ENCODE measurements at regions not wholly inside any gene's neighbourhood (a gene's known extent, or its start where the extent isn't known, plus 50 kb on each side); places are given as distances from the start of the nearest gene placed in this dataset.
"Not testable (repeated sequence)": the region's sequence is repeated elsewhere in the genome, so short reads cannot be mapped to it uniquely, and the experiment has no call there.

DNA sequence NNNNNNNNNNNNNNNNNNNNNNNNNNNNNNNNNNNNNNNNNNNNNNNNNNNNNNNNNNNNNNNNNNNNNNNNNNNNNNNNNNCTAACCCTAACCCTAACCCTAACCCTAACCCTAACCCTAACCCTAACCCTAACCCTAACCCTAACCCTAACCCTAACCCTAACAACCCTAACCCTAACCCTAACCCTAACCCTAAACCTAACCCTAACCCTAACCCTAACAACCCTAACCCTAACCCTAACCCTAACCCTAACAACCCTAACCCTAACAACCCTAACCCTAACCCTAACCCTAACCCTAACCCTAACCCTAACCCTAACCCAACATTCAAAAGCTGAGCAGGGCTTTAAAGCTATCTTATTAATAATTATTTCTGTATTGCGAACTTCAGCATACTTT is 182.5 kb upstream of the FAM20C start:
- H3K9me3 ChIP-seq (ENCODE audit: low read length); DNase-seq; H3K9ac ChIP-seq (ENCODE audit: low read length); CTCF ChIA-PET; ATAC-seq; H3K36me3 ChIP-seq (ENCODE audit: low read depth, low read length); H3K27me3 ChIP-seq (ENCODE audit: low read length); H3K4me3 ChIP-seq (ENCODE audit: low read length); H3K9me2 ChIP-seq (replicated peaks; ENCODE audit: low read length); H2AFZ ChIP-seq (ENCODE audit: low read length); intact Hi-C loops (cut with micrococcal nuclease); H3K27ac ChIP-seq (ENCODE audit: low read length); H4K20me1 ChIP-seq (ENCODE audit: low read length); H3F3A ChIP-seq (ENCODE audit: low read length, unreplicated experiment); BruUV-seq (replicated peaks); POLR2A ChIA-PET (ENCODE audit: unreplicated experiment); H3K79me2 ChIP-seq (ENCODE audit: low read length); H3K4me2 ChIP-seq (ENCODE audit: low read length); H3K4me1 ChIP-seq (ENCODE audit: insufficient read depth, low read length): not testable (repeated sequence)

DNA sequence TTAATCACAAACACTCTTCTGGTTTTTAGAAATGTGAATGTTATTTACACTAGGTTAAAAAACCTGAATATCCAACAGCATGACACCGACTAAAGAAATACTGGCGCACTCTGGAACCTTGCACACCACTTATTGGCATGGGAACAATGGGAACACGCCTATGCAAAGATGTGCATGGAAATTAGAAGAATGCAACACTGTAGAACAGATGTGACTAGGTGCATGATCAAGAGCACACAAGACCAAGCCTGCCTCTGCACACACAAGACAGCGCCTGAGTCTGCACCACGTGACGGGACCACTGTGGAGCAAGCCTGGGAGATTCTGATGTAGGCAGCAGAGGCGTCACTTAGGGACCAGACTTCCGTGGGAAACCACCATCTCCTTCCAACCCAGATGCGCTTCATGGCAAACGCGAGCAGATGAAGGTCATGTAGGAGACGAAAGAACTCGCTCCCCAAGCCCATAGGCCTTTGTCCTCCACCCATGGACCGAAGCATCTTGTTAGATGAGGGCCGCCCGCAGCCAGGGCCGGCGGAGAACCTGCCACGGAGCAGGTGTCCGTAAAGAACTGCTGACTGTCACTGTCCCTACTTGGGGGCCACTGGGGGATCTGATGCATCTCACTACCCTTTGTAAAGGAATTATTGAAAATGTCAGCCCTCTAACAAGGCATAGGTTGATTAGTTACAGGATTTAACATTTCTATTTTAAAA is 159.6 kb upstream of the FAM20C start:
- ATAC-seq; H3K9me2 ChIP-seq (replicated peaks; ENCODE audit: low read length); H4K20me1 ChIP-seq (ENCODE audit: low read length); intact Hi-C loops (cut with micrococcal nuclease); H3K9ac ChIP-seq (ENCODE audit: low read length); H2AFZ ChIP-seq (ENCODE audit: low read length); H3F3A ChIP-seq (ENCODE audit: low read length, unreplicated experiment); H3K36me3 ChIP-seq (ENCODE audit: low read depth, low read length); H3K27me3 ChIP-seq (ENCODE audit: low read length); H3K9me3 ChIP-seq (ENCODE audit: low read length); H3K4me3 ChIP-seq (ENCODE audit: low read length); CTCF ChIA-PET; H3K79me2 ChIP-seq (ENCODE audit: low read length); H3K4me1 ChIP-seq (ENCODE audit: insufficient read depth, low read length); H3K4me2 ChIP-seq (ENCODE audit: low read length); BruUV-seq (replicated peaks); DNase-seq; POLR2A ChIA-PET (ENCODE audit: unreplicated experiment); H3K27ac ChIP-seq (ENCODE audit: low read length): not testable (repeated sequence)

DNA sequence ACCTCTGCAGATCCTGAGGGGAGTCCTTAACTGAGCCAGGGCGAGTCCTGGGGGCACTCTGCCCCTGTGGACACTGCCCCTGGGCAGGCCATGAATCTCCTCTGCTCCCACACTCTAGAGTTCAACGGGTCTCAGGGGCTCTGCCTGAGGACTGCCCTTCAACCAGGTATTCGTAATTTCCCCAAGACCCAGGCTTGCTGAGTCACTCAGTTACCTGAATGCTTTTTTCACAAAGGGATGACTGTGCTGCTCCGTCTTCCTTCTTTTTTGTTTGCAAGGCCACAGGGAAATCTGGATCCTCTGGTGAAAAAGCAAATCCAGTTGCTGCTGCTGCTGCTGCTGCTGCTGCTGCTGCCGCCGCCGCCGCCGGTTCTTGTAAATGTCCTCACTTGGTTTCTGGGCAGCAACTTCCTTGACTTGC is 157.2 kb upstream of the FAM20C start:
- BruUV-seq (replicated peaks); H3K27me3 ChIP-seq (ENCODE audit: low read length); H3K9me2 ChIP-seq (replicated peaks; ENCODE audit: low read length); POLR2A ChIA-PET (ENCODE audit: unreplicated experiment); H3K79me2 ChIP-seq (ENCODE audit: low read length); H3K4me3 ChIP-seq (ENCODE audit: low read length); H3K36me3 ChIP-seq (ENCODE audit: low read depth, low read length); ATAC-seq; H3K4me2 ChIP-seq (ENCODE audit: low read length); CTCF ChIA-PET; H3K9ac ChIP-seq (ENCODE audit: low read length); H4K20me1 ChIP-seq (ENCODE audit: low read length); H3K4me1 ChIP-seq (ENCODE audit: insufficient read depth, low read length); H3F3A ChIP-seq (ENCODE audit: low read length, unreplicated experiment); intact Hi-C loops (cut with micrococcal nuclease); H3K9me3 ChIP-seq (ENCODE audit: low read length): not testable (repeated sequence)
- Histone ChIP-seq H3K27ac (ENCODE audit: low read length) (peak overlapping the region; percentile 34; the same call in 1 of the 2 replicates), H2AFZ (ENCODE audit: low read length) (0 out of 2 replicates have a peak overlapping the region, but pooled peaks have one; percentile 45)
- peak; percentile 46 for DNase-seq

DNA sequence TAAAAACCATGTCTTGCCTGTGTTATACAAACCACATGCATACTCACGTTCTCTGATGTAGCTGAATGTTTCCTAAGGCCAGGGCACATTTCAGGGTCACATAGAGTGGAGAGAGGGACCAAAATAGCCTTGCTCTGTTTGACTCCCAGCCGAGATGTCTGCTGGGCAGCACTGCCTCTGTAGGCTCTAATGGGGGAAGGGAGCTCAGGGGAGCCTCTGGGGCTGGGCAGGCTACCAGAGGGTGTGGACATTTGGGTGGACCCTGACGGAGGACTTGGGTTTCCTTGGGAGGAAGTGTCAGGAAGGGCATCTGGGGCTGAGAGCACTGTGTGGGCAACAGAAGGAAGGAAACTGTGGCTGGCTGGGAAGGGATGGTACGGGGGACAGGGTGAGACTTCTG is 155.8 kb upstream of the FAM20C start:
- H3K4me3 ChIP-seq (ENCODE audit: low read length); CTCF ChIA-PET; H3K4me2 ChIP-seq (ENCODE audit: low read length); H3F3A ChIP-seq (ENCODE audit: low read length, unreplicated experiment); intact Hi-C loops (cut with micrococcal nuclease); H3K9me3 ChIP-seq (ENCODE audit: low read length); BruUV-seq (replicated peaks); H3K27me3 ChIP-seq (ENCODE audit: low read length); H3K79me2 ChIP-seq (ENCODE audit: low read length); H3K9ac ChIP-seq (ENCODE audit: low read length); H4K20me1 ChIP-seq (ENCODE audit: low read length); H3K36me3 ChIP-seq (ENCODE audit: low read depth, low read length); ATAC-seq; H3K4me1 ChIP-seq (ENCODE audit: insufficient read depth, low read length); H3K27ac ChIP-seq (ENCODE audit: low read length); H3K9me2 ChIP-seq (replicated peaks; ENCODE audit: low read length); DNase-seq; POLR2A ChIA-PET (ENCODE audit: unreplicated experiment); H2AFZ ChIP-seq (ENCODE audit: low read length): not testable (repeated sequence)

DNA sequence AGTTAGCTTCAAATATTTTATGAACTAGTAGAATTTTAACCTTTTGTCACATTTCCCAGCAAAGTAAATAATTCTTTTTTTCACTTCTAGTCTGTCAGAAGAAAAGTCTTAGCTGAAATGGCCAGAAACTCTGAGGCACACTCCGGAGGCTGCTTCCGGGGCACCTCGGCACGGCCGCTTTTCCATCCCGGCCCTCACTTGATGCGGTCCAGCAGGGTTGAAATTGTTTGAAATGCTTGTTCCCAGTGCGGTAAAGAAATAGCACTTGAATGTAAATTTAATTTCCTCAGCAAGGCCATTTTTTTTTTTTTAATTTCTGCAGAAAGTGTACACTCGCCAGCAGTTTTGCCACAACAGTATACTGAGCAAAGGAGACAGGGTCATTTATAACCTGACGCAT is 154.7 kb upstream of the FAM20C start:
- H3F3A ChIP-seq (ENCODE audit: low read length, unreplicated experiment); ATAC-seq; CTCF ChIA-PET; H3K4me2 ChIP-seq (ENCODE audit: low read length); POLR2A ChIA-PET (ENCODE audit: unreplicated experiment); BruUV-seq (replicated peaks); H3K4me1 ChIP-seq (ENCODE audit: insufficient read depth, low read length); H2AFZ ChIP-seq (ENCODE audit: low read length); H3K9ac ChIP-seq (ENCODE audit: low read length); H3K9me3 ChIP-seq (ENCODE audit: low read length); intact Hi-C loops (cut with micrococcal nuclease); H4K20me1 ChIP-seq (ENCODE audit: low read length); H3K4me3 ChIP-seq (ENCODE audit: low read length); H3K79me2 ChIP-seq (ENCODE audit: low read length); H3K27ac ChIP-seq (ENCODE audit: low read length); H3K9me2 ChIP-seq (replicated peaks; ENCODE audit: low read length); H3K36me3 ChIP-seq (ENCODE audit: low read depth, low read length); DNase-seq; H3K27me3 ChIP-seq (ENCODE audit: low read length): not testable (repeated sequence)

DNA sequence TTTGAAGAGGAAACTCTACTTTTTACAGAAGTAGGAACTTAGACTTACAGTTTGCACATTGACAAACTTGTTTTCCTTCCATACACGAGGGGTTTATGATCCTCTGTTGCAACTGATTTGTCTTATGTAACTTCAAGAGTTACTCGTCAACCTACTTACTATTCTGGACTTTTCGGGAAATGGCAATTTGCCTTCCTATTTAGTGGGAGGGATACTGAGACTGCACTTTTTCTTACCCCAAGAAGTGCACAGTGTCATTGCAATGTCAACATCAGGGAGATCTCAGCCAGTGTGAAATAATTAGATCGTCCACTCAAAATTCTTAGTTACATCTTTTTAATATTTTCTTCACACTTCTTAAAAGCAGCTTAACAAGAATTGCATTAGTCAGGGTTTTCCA is 153.9 kb upstream of the FAM20C start:
- POLR2A ChIA-PET (ENCODE audit: unreplicated experiment); intact Hi-C loops (cut with micrococcal nuclease); CTCF ChIA-PET: not testable (repeated sequence)

More for the DNA sequence above, 153.9 kb upstream of the FAM20C start:
- not testable (repeated sequence) for H3K27ac ChIP-seq (ENCODE audit: low read length); H3K36me3 ChIP-seq (ENCODE audit: low read depth, low read length); H3K9me3 ChIP-seq (ENCODE audit: low read length); H3K27me3 ChIP-seq (ENCODE audit: low read length); H3K4me3 ChIP-seq (ENCODE audit: low read length); DNase-seq; ATAC-seq; H3K4me2 ChIP-seq (ENCODE audit: low read length); H4K20me1 ChIP-seq (ENCODE audit: low read length); BruUV-seq (replicated peaks); H3K4me1 ChIP-seq (ENCODE audit: insufficient read depth, low read length); H3F3A ChIP-seq (ENCODE audit: low read length, unreplicated experiment); H2AFZ ChIP-seq (ENCODE audit: low read length); H3K9ac ChIP-seq (ENCODE audit: low read length); H3K9me2 ChIP-seq (replicated peaks; ENCODE audit: low read length); H3K79me2 ChIP-seq (ENCODE audit: low read length)
